SK-N-SH (cell line): ENCODE measurements at regions not wholly inside any gene's neighbourhood (a gene's known extent, or its start where the extent isn't known, plus 50 kb on each side); places are given as distances from the start of the nearest gene placed in this dataset.

ENCODE experiments used
- EZH2phosphoT487 ChIP-seq: fragments of 200-600 bp; sonication (generic); IDR thresholded peaks from 2 replicates; pipeline ENCODE4 v1.6.1; 2017; ENCODE audit warnings: low read depth, mixed run types, mild to moderate bottlenecking, antibody characterized with exemption, moderate library complexity, borderline replicate concordance
- POLR2AphosphoS5 ChIP-seq: IDR thresholded peaks from 2 replicates; pipeline ENCODE4 v1.6.1; 2012; ENCODE audit warnings: low read depth, low read length
- RAD21 ChIP-seq: IDR thresholded peaks from 2 replicates; pipeline ENCODE4 v1.6.1; 2012; ENCODE audit warnings: mild to moderate bottlenecking, low read length
- SIN3A ChIP-seq: IDR thresholded peaks from 2 replicates; pipeline ENCODE4 v1.6.1; 2012; ENCODE audit warnings: low read depth, mild to moderate bottlenecking, low read length, moderate library complexity, borderline replicate concordance
- TF ChIP-seq, protein P1 (sequence below): IDR thresholded peaks from 2 replicates; pipeline ENCODE4 v1.4.0; 2012; ENCODE audit warnings: low read depth
- TF ChIP-seq, protein P2 (sequence below): fragments of 200-600 bp; sonication (generic); IDR thresholded peaks from 2 replicates; pipeline ENCODE4 v1.6.1; 2017; ENCODE audit warnings: antibody characterized with exemption, mild to moderate bottlenecking, moderate library complexity

DNA sequence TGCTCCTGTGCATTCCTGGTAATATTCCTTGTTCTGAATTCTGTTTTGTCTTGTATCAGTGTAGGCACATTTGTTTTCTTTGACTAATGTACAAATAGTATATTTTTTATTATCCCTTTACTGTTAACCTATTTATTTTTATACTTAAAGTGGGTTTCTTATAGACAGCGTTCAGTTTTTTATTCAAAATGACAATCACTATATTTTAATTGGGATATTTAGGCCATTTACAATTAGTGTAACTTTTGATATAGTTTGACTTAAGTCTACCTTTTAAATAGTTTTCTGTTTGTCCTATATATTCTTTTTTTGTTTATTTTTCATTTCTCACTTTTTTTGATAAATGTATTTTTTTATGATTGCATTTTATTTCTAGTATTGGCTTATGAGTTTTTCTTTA lies 219.8 kb downstream of the DNAJB9 start:
- TF ChIP-seq POLR2AphosphoS5 (no peak), SIN3A (no peak), RAD21 (no peak), EZH2phosphoT487 (no peak)
- TF ChIP-seq, protein P1, sequence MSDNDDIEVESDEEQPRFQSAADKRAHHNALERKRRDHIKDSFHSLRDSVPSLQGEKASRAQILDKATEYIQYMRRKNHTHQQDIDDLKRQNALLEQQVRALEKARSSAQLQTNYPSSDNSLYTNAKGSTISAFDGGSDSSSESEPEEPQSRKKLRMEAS: no peak
- TF ChIP-seq, protein P2, sequence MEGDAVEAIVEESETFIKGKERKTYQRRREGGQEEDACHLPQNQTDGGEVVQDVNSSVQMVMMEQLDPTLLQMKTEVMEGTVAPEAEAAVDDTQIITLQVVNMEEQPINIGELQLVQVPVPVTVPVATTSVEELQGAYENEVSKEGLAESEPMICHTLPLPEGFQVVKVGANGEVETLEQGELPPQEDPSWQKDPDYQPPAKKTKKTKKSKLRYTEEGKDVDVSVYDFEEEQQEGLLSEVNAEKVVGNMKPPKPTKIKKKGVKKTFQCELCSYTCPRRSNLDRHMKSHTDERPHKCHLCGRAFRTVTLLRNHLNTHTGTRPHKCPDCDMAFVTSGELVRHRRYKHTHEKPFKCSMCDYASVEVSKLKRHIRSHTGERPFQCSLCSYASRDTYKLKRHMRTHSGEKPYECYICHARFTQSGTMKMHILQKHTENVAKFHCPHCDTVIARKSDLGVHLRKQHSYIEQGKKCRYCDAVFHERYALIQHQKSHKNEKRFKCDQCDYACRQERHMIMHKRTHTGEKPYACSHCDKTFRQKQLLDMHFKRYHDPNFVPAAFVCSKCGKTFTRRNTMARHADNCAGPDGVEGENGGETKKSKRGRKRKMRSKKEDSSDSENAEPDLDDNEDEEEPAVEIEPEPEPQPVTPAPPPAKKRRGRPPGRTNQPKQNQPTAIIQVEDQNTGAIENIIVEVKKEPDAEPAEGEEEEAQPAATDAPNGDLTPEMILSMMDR: no peak
